Karpas-422 (cell line): ENCODE measurements at regions not wholly inside any gene's neighbourhood (a gene's known extent, or its start where the extent isn't known, plus 50 kb on each side); places are given as distances from the start of the nearest gene placed in this dataset.
"Not testable (repeated sequence)": the region's sequence is repeated elsewhere in the genome, so short reads cannot be mapped to it uniquely, and the experiment has no call there.

ENCODE experiments used
- DNase-seq: peaks from one replicate; pipeline ENCODE4 v3.0.0-alpha.2; 2015
- H2AFZ ChIP-seq: fragments of 200-600 bp; sonication (generic); 2 replicates; pipeline ENCODE4 v1.6.1; 2014; ENCODE audit warnings: antibody characterized with exemption, low read length, mixed read lengths
- H3K27ac ChIP-seq: fragments of 200-600 bp; sonication (generic); 2 replicates; pipeline ENCODE4 v1.5.1; 2014; ENCODE audit warnings: mild to moderate bottlenecking, low read length, moderate library complexity
- H3K27me3 ChIP-seq: fragments of 200-600 bp; sonication (generic); 2 replicates; pipeline ENCODE4 v1.6.1; 2014; ENCODE audit warnings: low read length, mixed read lengths
- H3K36me3 ChIP-seq: fragments of 200-600 bp; sonication (generic); 2 replicates; pipeline ENCODE4 v1.6.1; 2014; ENCODE audit warnings: low read length, mixed read lengths; ENCODE audit not compliant: insufficient read depth
- H3K4me1 ChIP-seq: fragments of 200-600 bp; sonication (generic); 2 replicates; pipeline ENCODE4 v1.6.1; 2014; ENCODE audit warnings: mild to moderate bottlenecking, low read length, mixed read lengths
- H3K4me2 ChIP-seq: fragments of 200-600 bp; sonication (generic); 2 replicates; pipeline ENCODE4 v1.6.1; 2014; ENCODE audit warnings: low read length, low read depth, mild to moderate bottlenecking; ENCODE audit not compliant: poor library complexity, severe bottlenecking
- H3K4me3 ChIP-seq: fragments of 200-600 bp; sonication (generic); 2 replicates; pipeline ENCODE4 v1.5.1; 2014; ENCODE audit warnings: mild to moderate bottlenecking, antibody characterized with exemption, low read length, mixed read lengths
- H3K79me2 ChIP-seq: fragments of 200-600 bp; sonication (generic); 2 replicates; pipeline ENCODE4 v1.6.1; 2014; ENCODE audit warnings: mild to moderate bottlenecking, low read length, mixed read lengths
- H3K9ac ChIP-seq: fragments of 200-600 bp; sonication (generic); 2 replicates; pipeline ENCODE4 v1.6.0; 2014; ENCODE audit warnings: low read length
- H3K9me2 ChIP-seq: fragments of 200-600 bp; sonication (generic), shearing (Covaris generic); replicated peaks from 2 replicates; pipeline ENCODE4 v1.6.0; 2014; ENCODE audit warnings: mild to moderate bottlenecking, low read length, moderate library complexity; ENCODE audit not compliant: insufficient read depth
- H3K9me3 ChIP-seq: fragments of 300-700, 200-600 bp; sonication (generic); 2 replicates; pipeline ENCODE4 v1.6.1; 2014; ENCODE audit warnings: low read length, mixed read lengths
- H4K20me1 ChIP-seq: fragments of 200-600 bp; sonication (generic); 2 replicates; pipeline ENCODE4 v1.6.1; 2014; ENCODE audit warnings: mild to moderate bottlenecking, antibody characterized with exemption, low read length, low read depth; ENCODE audit not compliant: insufficient read depth

- no peaks in the 10 kb centered on the region for H3K9me2 ChIP-seq
- H3K36me3 ChIP-seq = no peaks in the 10 kb centered on the region
- H3K4me1 ChIP-seq = no peaks in the 10 kb centered on the region; the same call in 1 of the 2 replicates
- no peak overlapping the region for H3K27ac ChIP-seq
- no peak overlapping the region for H3K4me3 ChIP-seq
- H3K9ac ChIP-seq = no peak overlapping the region
- no peaks in the 10 kb centered on the region for H3K27me3 ChIP-seq
- H3K79me2 ChIP-seq = no peaks in the 10 kb centered on the region
- H3K9me3 ChIP-seq = peaks cover 22% of the 10 kb centered on the region
- H4K20me1 ChIP-seq = no peaks in the 10 kb centered on the region
- no peak overlapping the region for H2AFZ ChIP-seq
- no peak overlapping the region for H3K4me2 ChIP-seq
- no peak for DNase-seq
Observed at GRCh38 chr14:48628870-48629269, 953.5 kb upstream of the MDGA2 start.

DNA sequence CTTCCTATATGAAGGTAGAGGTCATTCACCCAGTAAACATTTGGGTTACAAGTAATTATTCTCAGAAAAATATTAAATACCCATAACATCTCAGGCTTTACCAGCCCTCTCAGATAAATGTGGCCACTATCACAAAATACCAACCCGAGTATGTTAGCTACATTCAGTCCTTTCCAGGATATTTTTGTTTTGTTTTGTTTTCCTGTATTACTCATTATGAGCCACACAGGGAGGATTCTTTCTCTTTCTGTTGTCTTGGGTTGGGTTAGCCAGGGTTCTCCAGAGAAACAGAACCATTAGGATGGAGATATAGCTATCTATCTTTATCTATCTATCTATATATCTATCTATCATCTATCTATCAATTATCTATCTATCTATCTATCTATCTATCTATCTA is 947.6 kb upstream of the MDGA2 start:
- no peak overlapping the region for H3K9ac ChIP-seq
- no peak overlapping the region for H3K27ac ChIP-seq
- no peaks in the 10 kb centered on the region for H3K79me2 ChIP-seq
- peaks cover 11% of the 10 kb centered on the region for H3K9me3 ChIP-seq
- H3K4me2 ChIP-seq = no peak overlapping the region
- no peaks in the 10 kb centered on the region for H3K4me1 ChIP-seq
- no peaks in the 10 kb centered on the region for H3K9me2 ChIP-seq
- H3K4me3 ChIP-seq = no peak overlapping the region
- no peak for DNase-seq
- H2AFZ ChIP-seq = no peak overlapping the region
- no peaks in the 10 kb centered on the region for H4K20me1 ChIP-seq
- H3K27me3 ChIP-seq = no peaks in the 10 kb centered on the region
- H3K36me3 ChIP-seq = no peaks in the 10 kb centered on the region

- Histone ChIP-seq H3K9me2 (no peaks in the 10 kb centered on the region), H2AFZ (no peak overlapping the region)
- DNase-seq = no peak
Observed at GRCh38 chr14:48618057-48618456, 942.7 kb upstream of the MDGA2 start.

GRCh38 chr14:48616931-48617330 is 941.5 kb upstream of the MDGA2 start:
- Histone ChIP-seq H3K27ac (no peak overlapping the region), H3K27me3 (no peaks in the 10 kb centered on the region)
- no peak for DNase-seq

More at GRCh38 chr14:48618057-48618456, 942.7 kb upstream of the MDGA2 start:
- Histone ChIP-seq H3K79me2 (no peaks in the 10 kb centered on the region), H3K9me3 (peaks cover 12% of the 10 kb centered on the region), H3K4me2 (no peak overlapping the region), H3K9ac (no peak overlapping the region), H3K27me3 (no peaks in the 10 kb centered on the region), H3K36me3 (no peaks in the 10 kb centered on the region), H3K4me1 (no peaks in the 10 kb centered on the region), H3K4me3 (no peak overlapping the region), H3K27ac (no peak overlapping the region), H4K20me1 (no peaks in the 10 kb centered on the region)

DNA sequence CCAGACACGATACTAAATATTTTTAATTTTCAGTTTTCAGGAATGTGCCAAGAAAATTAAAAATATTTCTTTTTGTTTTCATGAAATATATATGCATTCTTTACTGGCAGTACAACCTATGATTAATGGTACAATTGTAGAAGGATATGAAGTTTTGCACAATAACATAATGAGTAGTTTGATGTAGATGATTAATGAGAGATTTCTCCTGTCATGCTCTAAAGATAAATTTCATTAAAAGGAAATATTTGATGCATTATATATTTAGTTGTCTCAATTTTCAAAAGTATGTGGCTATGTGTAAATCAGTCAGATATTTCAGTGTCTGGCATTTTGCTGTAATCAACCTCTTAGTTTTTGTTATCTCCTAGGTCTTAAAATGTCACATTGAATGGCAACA is 940.2 kb upstream of the MDGA2 start:
- H3K4me1 ChIP-seq = no peaks in the 10 kb centered on the region
- H3K4me3 ChIP-seq = no peak overlapping the region
- H3K79me2 ChIP-seq = no peaks in the 10 kb centered on the region
- H3K27ac ChIP-seq = no peak overlapping the region
- H2AFZ ChIP-seq = no peak overlapping the region
- DNase-seq = no peak
- H3K27me3 ChIP-seq = no peaks in the 10 kb centered on the region
- no peak overlapping the region for H3K9ac ChIP-seq
- no peaks in the 10 kb centered on the region for H3K9me2 ChIP-seq
- H4K20me1 ChIP-seq = no peaks in the 10 kb centered on the region
- H3K36me3 ChIP-seq = no peaks in the 10 kb centered on the region
- no peak overlapping the region for H3K4me2 ChIP-seq
- H3K9me3 ChIP-seq = peaks cover 14% of the 10 kb centered on the region

More at GRCh38 chr14:48616931-48617330, 941.5 kb upstream of the MDGA2 start:
- Histone ChIP-seq H2AFZ (no peak overlapping the region), H3K9ac (no peak overlapping the region), H3K4me2 (no peak overlapping the region), H3K9me2 (no peaks in the 10 kb centered on the region), H3K4me1 (no peaks in the 10 kb centered on the region), H3K4me3 (no peak overlapping the region), H3K79me2 (no peaks in the 10 kb centered on the region), H3K36me3 (no peaks in the 10 kb centered on the region), H4K20me1 (no peaks in the 10 kb centered on the region), H3K9me3 (peaks cover 14% of the 10 kb centered on the region)

- no peaks in the 10 kb centered on the region for H3K36me3 ChIP-seq
- no peak overlapping the region for H3K27ac ChIP-seq
- H3K4me2 ChIP-seq = no peak overlapping the region
- no peak overlapping the region for H3K4me3 ChIP-seq
- peaks cover 14% of the 10 kb centered on the region for H3K9me3 ChIP-seq
- H2AFZ ChIP-seq = no peak overlapping the region
- DNase-seq = no peak
- no peaks in the 10 kb centered on the region for H3K79me2 ChIP-seq
- no peaks in the 10 kb centered on the region for H4K20me1 ChIP-seq
- H3K27me3 ChIP-seq = no peaks in the 10 kb centered on the region
- H3K9ac ChIP-seq = no peak overlapping the region
- no peaks in the 10 kb centered on the region for H3K9me2 ChIP-seq
- no peaks in the 10 kb centered on the region for H3K4me1 ChIP-seq
Observed at GRCh38 chr14:48614003-48614402, 938.6 kb upstream of the MDGA2 start.

GRCh38 chr14:48606960-48607359 is 931.6 kb upstream of the MDGA2 start:
- not testable (repeated sequence) for H3K9me2 ChIP-seq, H3K4me2 ChIP-seq, DNase-seq, H3K36me3 ChIP-seq, H2AFZ ChIP-seq, H3K4me3 ChIP-seq, H3K27ac ChIP-seq, H3K27me3 ChIP-seq, H3K9ac ChIP-seq, H3K4me1 ChIP-seq, H3K9me3 ChIP-seq, H3K79me2 ChIP-seq, H4K20me1 ChIP-seq

- Histone ChIP-seq H2AFZ (no peak overlapping the region), H3K27ac (no peak overlapping the region), H3K9me2 (no peaks in the 10 kb centered on the region), H3K4me2 (no peak overlapping the region), H3K4me1 (no peaks in the 10 kb centered on the region), H3K9ac (no peak overlapping the region), H3K4me3 (no peak overlapping the region), H4K20me1 (no peaks in the 10 kb centered on the region), H3K27me3 (no peaks in the 10 kb centered on the region), H3K79me2 (no peaks in the 10 kb centered on the region), H3K9me3 (peaks cover 9% of the 10 kb centered on the region), H3K36me3 (no peaks in the 10 kb centered on the region)
- DNase-seq = no peak
Observed at GRCh38 chr14:48598458-48598857, 923.1 kb upstream of the MDGA2 start.

GRCh38 chr14:48586099-48586498 is 910.7 kb upstream of the MDGA2 start:
- Histone ChIP-seq H3K4me1 (no peaks in the 10 kb centered on the region), H3K36me3 (no peaks in the 10 kb centered on the region), H3K4me3 (no peak overlapping the region), H3K4me2 (no peak overlapping the region), H3K79me2 (no peaks in the 10 kb centered on the region), H4K20me1 (no peaks in the 10 kb centered on the region), H3K9me2 (no peaks in the 10 kb centered on the region; the same call in 1 of the 2 replicates), H3K9ac (no peak overlapping the region), H3K27ac (no peak overlapping the region), H3K27me3 (no peaks in the 10 kb centered on the region), H2AFZ (no peak overlapping the region), H3K9me3 (peaks cover 9% of the 10 kb centered on the region)
- DNase-seq = no peak
